ENCODE measurements at regions not wholly inside any gene's neighbourhood (a gene's known extent, or its start where the extent isn't known, plus 50 kb on each side); places are given as distances from the start of the nearest gene placed in this dataset.

- TF ChIP-seq ZNF384 (IDR thresholded peaks at IDR 0.05) (no peak), HDGF (IDR thresholded peaks at IDR 0.05; ENCODE audit: borderline replicate concordance) (no peak), FOXM1 (IDR thresholded peaks at IDR 0.05; ENCODE audit: borderline replicate concordance) (no peak), SP1 (IDR thresholded peaks at IDR 0.05) (no peak), FOXA1 (IDR thresholded peaks at IDR 0.05) (no peak), ELF4 (IDR thresholded peaks at IDR 0.05) (no peak), TARDBP (IDR thresholded peaks at IDR 0.05) (no peak), BHLHE40 (IDR thresholded peaks at IDR 0.05; ENCODE audit: borderline replicate concordance) (no peak), FOXK2 (IDR thresholded peaks at IDR 0.05) (no peak)
- TF ChIP-seq, protein P1, sequence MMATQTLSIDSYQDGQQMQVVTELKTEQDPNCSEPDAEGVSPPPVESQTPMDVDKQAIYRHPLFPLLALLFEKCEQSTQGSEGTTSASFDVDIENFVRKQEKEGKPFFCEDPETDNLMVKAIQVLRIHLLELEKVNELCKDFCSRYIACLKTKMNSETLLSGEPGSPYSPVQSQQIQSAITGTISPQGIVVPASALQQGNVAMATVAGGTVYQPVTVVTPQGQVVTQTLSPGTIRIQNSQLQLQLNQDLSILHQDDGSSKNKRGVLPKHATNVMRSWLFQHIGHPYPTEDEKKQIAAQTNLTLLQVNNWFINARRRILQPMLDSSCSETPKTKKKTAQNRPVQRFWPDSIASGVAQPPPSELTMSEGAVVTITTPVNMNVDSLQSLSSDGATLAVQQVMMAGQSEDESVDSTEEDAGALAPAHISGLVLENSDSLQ (IDR thresholded peaks at IDR 0.05) = no peak
These were observed 263.7 kb upstream of the RPL38 start for GRCh38 chr17:73939806-73940205.

All from HEK293T (cell line).